Suprapubic skin (tissue), 3 donors: ENCODE measurements at regions not wholly inside any gene's neighbourhood (a gene's known extent, or its start where the extent isn't known, plus 50 kb on each side); places are given as distances from the start of the nearest gene placed in this dataset.

Experiments used
- CTCF ChIP-seq, 2 donors: fragments of 200-600 bp in 1 of 2; fragments of 450-650 bp in 1 of 2; sonication (generic) in 1 of 2; IDR thresholded peaks; one replicate each; pipeline ENCODE4 v1.5.1; 2016 to 2019; ENCODE audit warnings: antibody characterized with exemption in 2 of 2, mild to moderate bottlenecking in 1 of 2, moderate library complexity in 1 of 2
- EP300 ChIP-seq: sonication (generic); formaldehyde crosslinking; IDR thresholded peaks from one replicate; pipeline ENCODE4 v1.6.1; 2017; ENCODE audit warnings: antibody characterized with exemption
- POLR2A ChIP-seq, 2 donors: fragments of 450-650 bp; IDR thresholded peaks; one replicate each; pipeline ENCODE4 v1.6.1; 2017; ENCODE audit warnings: antibody characterized with exemption in 2 of 2, mild to moderate bottlenecking in 2 of 2, moderate library complexity in 2 of 2

GRCh38 chr2:156792242-156792840 lies 356.2 kb downstream of the GPD2 start:
- TF ChIP-seq CTCF (IDR thresholded peaks at IDR 0.05) (no peak), POLR2A (IDR thresholded peaks at IDR 0.05) (no peak), EP300 (no peak)
